ENCODE measurements at regions not wholly inside any gene's neighbourhood (a gene's known extent, or its start where the extent isn't known, plus 50 kb on each side); places are given as distances from the start of the nearest gene placed in this dataset.

DNA sequence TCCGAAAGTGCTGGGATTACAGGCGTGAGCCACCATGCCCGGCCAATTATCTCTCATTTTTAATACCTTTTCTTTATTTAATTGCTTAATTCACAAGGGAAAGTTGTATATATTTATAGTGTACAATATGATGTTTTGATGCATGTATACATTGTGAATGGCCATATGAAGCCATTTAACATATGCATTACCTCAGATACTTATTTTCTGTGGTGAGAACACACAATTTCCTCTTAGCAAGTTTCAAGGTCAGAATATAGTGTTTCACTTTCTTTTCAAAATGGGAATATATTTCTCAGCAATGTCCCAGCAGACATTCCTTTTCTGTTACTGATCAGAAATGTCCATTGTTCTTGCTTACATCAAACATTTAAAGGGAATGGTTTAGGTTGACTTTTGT is 1596.3 kb downstream of the MAT2B start:
- H3K27me3 ChIP-seq (ENCODE audit: insufficient read depth, low read length) = no peaks in the 10 kb centered on the region
- no peak for DNase-seq (ENCODE audit: insufficient read length, low spot score, missing footprints)
- H3K79me2 ChIP-seq (ENCODE audit: insufficient read depth, low read length) = no peaks in the 10 kb centered on the region
- no peak overlapping the region for H3K4me3 ChIP-seq (ENCODE audit: insufficient read depth, low read length)
- TF ChIP-seq, protein P1, sequence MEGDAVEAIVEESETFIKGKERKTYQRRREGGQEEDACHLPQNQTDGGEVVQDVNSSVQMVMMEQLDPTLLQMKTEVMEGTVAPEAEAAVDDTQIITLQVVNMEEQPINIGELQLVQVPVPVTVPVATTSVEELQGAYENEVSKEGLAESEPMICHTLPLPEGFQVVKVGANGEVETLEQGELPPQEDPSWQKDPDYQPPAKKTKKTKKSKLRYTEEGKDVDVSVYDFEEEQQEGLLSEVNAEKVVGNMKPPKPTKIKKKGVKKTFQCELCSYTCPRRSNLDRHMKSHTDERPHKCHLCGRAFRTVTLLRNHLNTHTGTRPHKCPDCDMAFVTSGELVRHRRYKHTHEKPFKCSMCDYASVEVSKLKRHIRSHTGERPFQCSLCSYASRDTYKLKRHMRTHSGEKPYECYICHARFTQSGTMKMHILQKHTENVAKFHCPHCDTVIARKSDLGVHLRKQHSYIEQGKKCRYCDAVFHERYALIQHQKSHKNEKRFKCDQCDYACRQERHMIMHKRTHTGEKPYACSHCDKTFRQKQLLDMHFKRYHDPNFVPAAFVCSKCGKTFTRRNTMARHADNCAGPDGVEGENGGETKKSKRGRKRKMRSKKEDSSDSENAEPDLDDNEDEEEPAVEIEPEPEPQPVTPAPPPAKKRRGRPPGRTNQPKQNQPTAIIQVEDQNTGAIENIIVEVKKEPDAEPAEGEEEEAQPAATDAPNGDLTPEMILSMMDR (IDR thresholded peaks at IDR 0.05; ENCODE audit: extremely low read depth, low read depth, low read length) = no peak
- H3K4me2 ChIP-seq (ENCODE audit: insufficient read depth, low read length) = no peak overlapping the region
- H3K9me3 ChIP-seq (ENCODE audit: low read depth, low read length) = no peaks in the 10 kb centered on the region
- no peaks in the 10 kb centered on the region for H3K4me1 ChIP-seq (ENCODE audit: insufficient read depth, low read length)
- no peaks in the 10 kb centered on the region for H4K20me1 ChIP-seq (ENCODE audit: insufficient read depth, low read length)
- no peak overlapping the region for H2AFZ ChIP-seq (ENCODE audit: low read length)
- no peaks in the 10 kb centered on the region for H3K36me3 ChIP-seq (ENCODE audit: insufficient read depth, low read length)
- H3K27ac ChIP-seq (ENCODE audit: low read depth, low read length) = no peak overlapping the region

DNA sequence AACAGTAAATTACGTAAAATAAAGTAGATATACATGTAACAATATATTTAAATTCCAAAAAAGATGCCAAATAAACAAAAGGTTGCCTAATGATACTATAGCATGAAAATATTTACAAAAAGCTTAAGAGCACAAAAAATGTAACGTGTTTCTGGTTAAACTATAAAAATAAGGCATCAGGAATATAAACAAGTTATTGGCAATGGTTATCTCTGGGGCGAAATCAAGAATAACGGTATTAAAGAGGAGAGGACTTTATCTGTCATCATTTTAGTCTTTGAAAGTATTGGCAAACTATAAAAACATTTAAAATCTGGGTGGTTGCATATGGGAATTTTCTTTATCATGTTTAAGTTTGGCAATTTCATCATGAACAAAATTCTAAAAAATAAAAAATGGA is 1599.2 kb downstream of the MAT2B start:
- no peaks in the 10 kb centered on the region for H3K36me3 ChIP-seq (ENCODE audit: insufficient read depth, low read length)
- H3K79me2 ChIP-seq (ENCODE audit: insufficient read depth, low read length) = no peaks in the 10 kb centered on the region
- H3K27me3 ChIP-seq (ENCODE audit: insufficient read depth, low read length) = no peaks in the 10 kb centered on the region
- H3K4me1 ChIP-seq (ENCODE audit: insufficient read depth, low read length) = no peaks in the 10 kb centered on the region
- no peak overlapping the region for H2AFZ ChIP-seq (ENCODE audit: low read length)
- H3K4me3 ChIP-seq (ENCODE audit: insufficient read depth, low read length) = no peak overlapping the region
- H4K20me1 ChIP-seq (ENCODE audit: insufficient read depth, low read length) = no peaks in the 10 kb centered on the region
- no peak overlapping the region for H3K27ac ChIP-seq (ENCODE audit: low read depth, low read length)
- TF ChIP-seq, protein P1 (IDR thresholded peaks at IDR 0.05; ENCODE audit: extremely low read depth, low read depth, low read length) = no peak
- H3K4me2 ChIP-seq (ENCODE audit: insufficient read depth, low read length) = no peak overlapping the region
- no peak for DNase-seq (ENCODE audit: insufficient read length, low spot score, missing footprints)
- H3K9me3 ChIP-seq (ENCODE audit: low read depth, low read length) = no peaks in the 10 kb centered on the region

DNA sequence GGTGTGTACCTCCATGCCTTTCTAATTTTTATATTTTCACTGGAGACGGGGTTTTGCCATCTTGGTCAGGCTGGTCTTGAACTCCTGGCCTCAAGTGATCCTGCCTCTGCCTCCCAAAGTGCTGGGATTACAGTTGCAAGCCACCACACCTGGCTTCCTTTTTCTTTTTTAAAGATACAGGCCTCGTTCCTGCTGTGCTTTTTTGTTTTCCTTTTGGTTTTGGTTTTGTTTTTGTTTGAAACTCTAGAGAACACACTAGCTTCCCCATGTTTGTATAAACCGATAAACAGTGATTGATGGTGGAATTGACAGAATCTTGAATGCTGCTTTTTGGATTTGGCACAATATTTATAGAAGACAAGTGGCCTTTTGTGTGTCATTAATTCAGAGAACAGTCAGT is 1603.4 kb downstream of the MAT2B start:
- Histone ChIP-seq H3K4me3 (ENCODE audit: insufficient read depth, low read length) (no peak overlapping the region), H3K4me1 (ENCODE audit: insufficient read depth, low read length) (no peaks in the 10 kb centered on the region), H3K79me2 (ENCODE audit: insufficient read depth, low read length) (no peaks in the 10 kb centered on the region), H2AFZ (ENCODE audit: low read length) (no peak overlapping the region), H3K9me3 (ENCODE audit: low read depth, low read length) (no peaks in the 10 kb centered on the region), H3K27ac (ENCODE audit: low read depth, low read length) (no peak overlapping the region), H3K4me2 (ENCODE audit: insufficient read depth, low read length) (no peak overlapping the region), H3K27me3 (ENCODE audit: insufficient read depth, low read length) (no peaks in the 10 kb centered on the region), H4K20me1 (ENCODE audit: insufficient read depth, low read length) (no peaks in the 10 kb centered on the region), H3K36me3 (ENCODE audit: insufficient read depth, low read length) (no peaks in the 10 kb centered on the region)
- TF ChIP-seq, protein P1 (IDR thresholded peaks at IDR 0.05; ENCODE audit: extremely low read depth, low read depth, low read length) = no peak
- no peak for DNase-seq (ENCODE audit: insufficient read length, low spot score, missing footprints)

DNA sequence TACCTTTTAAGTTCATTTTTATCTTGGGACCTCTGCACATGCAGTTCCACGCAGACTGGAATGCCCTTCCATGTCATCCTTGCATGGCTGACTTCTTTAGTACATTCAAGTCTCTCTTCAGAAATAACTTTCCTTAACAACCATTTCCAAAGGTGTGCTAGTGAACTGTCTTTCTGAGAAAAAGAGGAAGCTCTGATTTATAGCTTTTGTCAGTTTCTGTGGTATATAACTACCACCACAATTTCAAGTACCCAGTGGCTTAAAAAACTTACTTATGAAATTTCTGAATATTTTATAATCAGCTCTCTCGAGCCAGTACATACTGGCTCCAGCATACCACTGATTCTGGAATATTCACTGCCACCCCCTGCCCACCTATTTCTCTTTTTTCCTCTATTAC is 1613.8 kb downstream of the MAT2B start:
- TF ChIP-seq, protein P1 (IDR thresholded peaks at IDR 0.05; ENCODE audit: extremely low read depth, low read depth, low read length) = no peak
- Histone ChIP-seq H3K4me1 (ENCODE audit: insufficient read depth, low read length) (no peaks in the 10 kb centered on the region), H4K20me1 (ENCODE audit: insufficient read depth, low read length) (no peaks in the 10 kb centered on the region), H3K36me3 (ENCODE audit: insufficient read depth, low read length) (no peaks in the 10 kb centered on the region), H3K4me3 (ENCODE audit: insufficient read depth, low read length) (no peak overlapping the region), H2AFZ (ENCODE audit: low read length) (no peak overlapping the region), H3K27ac (ENCODE audit: low read depth, low read length) (no peak overlapping the region), H3K79me2 (ENCODE audit: insufficient read depth, low read length) (no peaks in the 10 kb centered on the region), H3K27me3 (ENCODE audit: insufficient read depth, low read length) (no peaks in the 10 kb centered on the region), H3K4me2 (ENCODE audit: insufficient read depth, low read length) (no peak overlapping the region), H3K9me3 (ENCODE audit: low read depth, low read length) (no peaks in the 10 kb centered on the region)
- DNase-seq (ENCODE audit: insufficient read length, low spot score, missing footprints) = no peak
